Activated naive CD4-positive, alpha-beta T cell treated with anti-CD3 and anti-CD28 coated beads for 36 hours (primary cell): ENCODE measurements at regions not wholly inside any gene's neighbourhood (a gene's known extent, or its start where the extent isn't known, plus 50 kb on each side); places are given as distances from the start of the nearest gene placed in this dataset.
"Not testable (repeated sequence)": the region's sequence is repeated elsewhere in the genome, so short reads cannot be mapped to it uniquely, and the experiment has no call there.

Source experiments
- CTCF ChIA-PET: fragments of 350-600 bp; sonication (Branson Sonifier 250); formaldehyde crosslinking; loops from one replicate; lab custom pipeline; 2021; ENCODE audit warnings: antibody characterized with exemption; lab: Charles Lee
- DNase-seq: peaks from one replicate; pipeline ENCODE4 v3.0.0-alpha.2; 2020
- H3K27ac Mint-ChIP-seq: one replicate; pipeline ENCODE4 v1.8.0; 2021; ENCODE audit warnings: mild to moderate bottlenecking, mixed read lengths
- H3K27me3 Mint-ChIP-seq: one replicate; pipeline ENCODE4 v1.8.0; 2021; ENCODE audit warnings: low read depth, mixed read lengths
- H3K36me3 Mint-ChIP-seq: one replicate; pipeline ENCODE4 v1.8.0; 2021; ENCODE audit warnings: low read depth, mixed read lengths
- H3K4me1 Mint-ChIP-seq: one replicate; pipeline ENCODE4 v1.8.0; 2021; ENCODE audit warnings: low read depth, mixed read lengths
- H3K4me3 Mint-ChIP-seq: one replicate; pipeline ENCODE4 v1.8.0; 2021; ENCODE audit warnings: mild to moderate bottlenecking, moderate library complexity, mixed read lengths
- H3K9me3 Mint-ChIP-seq: one replicate; pipeline ENCODE4 v1.8.0; 2021; ENCODE audit warnings: mixed read lengths
- intact Hi-C: fragments of 100-400 bp; cut with micrococcal nuclease; formaldehyde crosslinking; loops from one replicate; pipeline ENCODE4 v1.15.1; 2023

- no peak overlapping the region for H3K4me3 Mint-ChIP-seq
- no peaks in the 10 kb centered on the region for H3K36me3 Mint-ChIP-seq
- no peaks in the 10 kb centered on the region for H3K4me1 Mint-ChIP-seq
- no peaks in the 10 kb centered on the region for H3K27me3 Mint-ChIP-seq
- no peak for DNase-seq
- CTCF ChIA-PET: no interaction called here
- H3K9me3 Mint-ChIP-seq: no peaks in the 10 kb centered on the region
- intact Hi-C loops: loop anchor here (5.0 kb wide), 1 partner anchor 183 kb away; no protein-coding TSS in a partner anchor
- no peak overlapping the region for H3K27ac Mint-ChIP-seq
Measured at GRCh38 chr2:185284696-185285095, 453.9 kb upstream of the FSIP2 start.

DNA sequence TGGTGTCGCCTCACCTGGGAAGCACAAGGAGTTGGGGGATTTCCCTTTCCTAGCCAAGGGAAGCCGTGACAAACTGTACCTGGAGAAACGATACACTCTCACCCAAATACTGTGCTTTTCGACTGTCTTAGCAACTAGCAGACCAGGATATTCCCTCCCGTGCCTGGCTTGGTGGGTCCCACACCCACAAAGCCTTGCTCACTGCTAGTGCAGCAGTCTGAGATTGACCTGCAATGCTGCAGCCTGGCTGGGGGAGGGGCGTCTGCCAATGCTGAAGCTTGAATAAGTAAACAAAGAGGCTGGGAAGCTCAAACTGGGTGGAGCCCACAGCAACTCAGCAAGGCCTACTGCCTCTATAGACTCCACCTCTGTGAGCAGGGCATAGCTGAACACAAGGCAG, 448.6 kb upstream of the FSIP2 start:
- H3K36me3 Mint-ChIP-seq: not testable (repeated sequence)
- intact Hi-C loops: loop anchor here (2.0 kb wide), 2 partner anchors 449 to 1171 kb away; partner anchors contain the start of gene FSIP2

GRCh38 chr2:185291035-185291647, 447.5 kb upstream of the FSIP2 start:
- Mint-ChIP-seq H3K4me3 (no peak overlapping the region), H3K9me3 (peaks cover under 1% of the 10 kb centered on the region), H3K36me3 (no peaks in the 10 kb centered on the region), H3K27me3 (no peaks in the 10 kb centered on the region), H3K4me1 (no peaks in the 10 kb centered on the region), H3K27ac (no peak overlapping the region)
- CTCF ChIA-PET: interaction anchor here (1.2 kb wide), 1 partner anchor 19 kb away, joined by 3 read pairs; no protein-coding TSS in a partner anchor
- peak; percentile 33 for DNase-seq
- intact Hi-C loops: loop anchor here (2.0 kb wide), 2 partner anchors 448 to 1170 kb away; partner anchors contain the start of gene FSIP2

More for the DNA sequence above, 448.6 kb upstream of the FSIP2 start:
- DNase-seq, H3K27me3 Mint-ChIP-seq, H3K9me3 Mint-ChIP-seq, CTCF ChIA-PET, H3K27ac Mint-ChIP-seq, H3K4me3 Mint-ChIP-seq, H3K4me1 Mint-ChIP-seq: not testable (repeated sequence)

DNA sequence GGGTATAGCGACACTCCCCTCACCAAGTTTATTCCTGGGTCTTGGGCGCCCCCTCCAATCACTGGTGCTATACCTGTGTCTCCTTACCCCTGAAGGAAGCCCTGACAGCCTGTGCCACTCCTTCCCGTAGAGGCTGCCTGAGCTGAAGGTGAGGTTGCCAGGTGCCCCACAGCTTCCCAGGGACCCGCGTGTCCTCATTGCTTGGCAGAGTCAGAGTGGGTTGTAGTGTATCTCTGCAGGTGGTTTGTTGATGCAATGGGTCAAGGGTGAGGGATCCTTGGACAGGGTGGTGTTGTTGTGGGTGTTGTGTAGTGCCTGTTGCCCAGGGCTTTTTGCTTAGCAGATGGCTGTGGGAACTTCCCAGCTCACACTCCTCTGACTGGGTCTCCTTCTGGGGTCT, 438.7 kb upstream of the FSIP2 start:
- Mint-ChIP-seq H3K27ac (no peak overlapping the region), H3K4me1 (no peaks in the 10 kb centered on the region), H3K27me3 (no peaks in the 10 kb centered on the region), H3K36me3 (no peaks in the 10 kb centered on the region), H3K4me3 (no peak overlapping the region), H3K9me3 (peaks cover 1% of the 10 kb centered on the region)
- CTCF ChIA-PET: no interaction called here
- intact Hi-C loops: no loop called here
- no peak for DNase-seq

- intact Hi-C loops: no loop called here
- CTCF ChIA-PET: no interaction called here
- H3K4me1 Mint-ChIP-seq: no peaks in the 10 kb centered on the region
- no peaks in the 10 kb centered on the region for H3K27me3 Mint-ChIP-seq
- H3K27ac Mint-ChIP-seq: no peak overlapping the region
- H3K36me3 Mint-ChIP-seq: no peaks in the 10 kb centered on the region
- no peak for DNase-seq
- no peaks in the 10 kb centered on the region for H3K9me3 Mint-ChIP-seq
- no peak overlapping the region for H3K4me3 Mint-ChIP-seq
Measured at GRCh38 chr2:185306119-185306518, 432.5 kb upstream of the FSIP2 start.

DNA sequence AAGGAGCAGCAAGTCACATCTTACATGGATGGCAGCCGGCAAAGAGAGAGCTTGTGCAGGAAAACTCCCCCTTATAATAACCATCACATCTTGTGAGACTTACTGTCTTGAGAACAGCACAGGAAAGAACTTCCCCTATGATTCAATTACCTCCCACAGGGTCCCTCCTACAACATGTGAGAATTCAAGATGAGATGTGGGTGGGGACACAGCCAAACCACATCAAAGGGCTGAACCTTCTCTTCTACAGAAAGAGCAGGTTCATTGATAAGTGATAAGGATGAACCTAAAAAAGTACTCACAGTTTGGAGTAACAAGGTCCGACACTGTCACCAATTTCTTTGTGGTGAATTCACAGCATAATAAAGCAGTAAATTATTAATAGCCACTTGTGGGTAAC, 422.2 kb upstream of the FSIP2 start:
- CTCF ChIA-PET: no interaction called here

DNA sequence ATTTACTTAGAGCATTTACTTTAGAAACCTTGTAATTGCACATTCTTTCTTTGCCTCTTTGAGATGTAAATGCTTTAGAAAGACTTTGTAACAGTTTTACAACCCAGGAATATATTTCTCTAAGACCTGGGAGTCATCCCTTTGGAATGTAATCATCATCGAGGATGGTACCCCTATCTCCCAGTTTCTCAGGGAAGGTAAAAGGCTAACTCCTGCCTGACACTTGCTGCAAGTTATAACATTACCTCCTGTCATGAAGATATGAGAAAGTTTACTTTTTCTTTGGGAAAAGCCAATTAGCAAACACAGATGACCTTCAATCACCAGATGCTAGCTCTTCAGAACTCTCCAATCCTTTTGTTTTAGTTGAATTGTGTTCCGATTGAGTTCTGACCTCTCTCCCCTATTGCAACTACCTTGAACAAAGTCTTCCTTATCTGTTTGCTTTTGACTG, 420.3 kb upstream of the FSIP2 start:
- Mint-ChIP-seq H3K4me3 (no peak overlapping the region), H3K36me3 (no peaks in the 10 kb centered on the region), H3K4me1 (no peaks in the 10 kb centered on the region), H3K27ac (no peak overlapping the region), H3K9me3 (no peaks in the 10 kb centered on the region), H3K27me3 (no peaks in the 10 kb centered on the region)
- DNase-seq: no peak
- CTCF ChIA-PET: no interaction called here
- intact Hi-C loops: no loop called here

More for the DNA sequence above, 422.2 kb upstream of the FSIP2 start:
- no peaks in the 10 kb centered on the region for H3K36me3 Mint-ChIP-seq
- no peaks in the 10 kb centered on the region for H3K9me3 Mint-ChIP-seq
- no peak overlapping the region for H3K27ac Mint-ChIP-seq
- intact Hi-C loops: no loop called here
- no peaks in the 10 kb centered on the region for H3K27me3 Mint-ChIP-seq
- no peaks in the 10 kb centered on the region for H3K4me1 Mint-ChIP-seq
- no peak for DNase-seq
- H3K4me3 Mint-ChIP-seq: no peak overlapping the region

DNA sequence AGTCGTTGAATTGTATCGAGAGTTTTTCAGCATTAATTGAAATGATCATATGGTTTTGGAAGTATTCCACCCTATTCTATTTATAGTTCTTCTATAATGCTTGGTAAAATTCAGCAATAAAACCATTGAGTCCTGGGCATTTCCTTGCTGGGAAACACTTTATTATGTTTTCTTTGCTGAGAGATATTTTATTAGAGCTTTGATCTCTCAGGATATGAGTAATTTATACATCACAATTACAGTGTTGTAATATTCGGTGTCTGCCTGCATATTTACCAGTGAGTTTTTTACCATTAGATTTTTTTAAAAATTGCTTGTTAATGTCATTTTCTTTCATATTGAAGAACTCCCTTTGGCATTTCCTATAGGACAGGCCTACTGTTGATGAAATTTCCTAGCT, 402.7 kb upstream of the FSIP2 start:
- H3K27ac Mint-ChIP-seq: no peak overlapping the region
- intact Hi-C loops: no loop called here
- no peaks in the 10 kb centered on the region for H3K36me3 Mint-ChIP-seq
- no peaks in the 10 kb centered on the region for H3K4me1 Mint-ChIP-seq
- CTCF ChIA-PET: no interaction called here
- DNase-seq: no peak
- peaks cover 3% of the 10 kb centered on the region for H3K9me3 Mint-ChIP-seq
- H3K4me3 Mint-ChIP-seq: no peak overlapping the region
- no peaks in the 10 kb centered on the region for H3K27me3 Mint-ChIP-seq

DNA sequence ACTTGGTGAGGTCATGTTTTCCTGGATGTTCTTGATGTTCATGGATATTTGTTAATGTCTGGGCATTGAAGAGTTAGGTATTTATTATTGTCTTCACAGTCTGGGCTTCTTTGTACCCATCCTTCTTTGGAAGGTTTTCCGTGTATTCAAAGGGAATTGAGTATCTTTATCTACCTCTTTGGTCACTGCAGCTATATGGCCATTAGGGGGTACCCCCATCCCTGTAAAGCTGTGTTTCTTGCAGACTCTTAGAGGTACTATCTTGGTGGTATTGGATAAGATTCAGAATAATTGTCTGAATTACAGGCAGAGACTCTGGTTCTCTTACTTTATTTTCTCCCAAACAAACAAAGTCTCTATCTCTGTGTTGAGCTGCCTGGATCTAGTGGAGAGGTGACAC, 401.6 kb upstream of the FSIP2 start:
- no peak for DNase-seq
- Mint-ChIP-seq H3K27me3 (no peaks in the 10 kb centered on the region), H3K9me3 (peaks cover 2% of the 10 kb centered on the region), H3K4me3 (no peak overlapping the region), H3K36me3 (no peaks in the 10 kb centered on the region), H3K4me1 (no peaks in the 10 kb centered on the region), H3K27ac (no peak overlapping the region)
- CTCF ChIA-PET: interaction anchor here (0.7 kb wide), 1 partner anchor 698 kb away, joined by 3 read pairs; no protein-coding TSS in a partner anchor
- intact Hi-C loops: no loop called here

DNA sequence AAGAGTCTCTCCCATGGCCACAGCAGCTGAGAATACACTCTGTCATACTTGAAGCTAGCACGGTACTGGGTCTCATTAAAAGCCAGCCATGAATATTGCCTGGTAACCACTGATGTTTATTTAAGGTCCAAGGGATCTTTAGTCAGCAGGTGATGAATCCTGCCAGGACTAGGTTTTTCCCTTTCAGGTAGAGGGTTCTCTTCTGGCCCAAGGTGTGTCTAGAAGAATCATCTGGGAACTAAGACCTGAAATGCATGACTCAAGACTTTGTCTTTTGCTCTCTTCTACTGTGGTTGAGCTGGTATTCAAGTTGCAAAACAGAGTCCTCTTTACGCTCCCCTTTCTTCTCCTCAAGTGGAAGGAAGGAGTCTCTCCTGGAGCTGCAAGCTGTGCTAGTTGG, 400.5 kb upstream of the FSIP2 start:
- CTCF ChIA-PET: no interaction called here
- no peak overlapping the region for H3K27ac Mint-ChIP-seq
- no peaks in the 10 kb centered on the region for H3K27me3 Mint-ChIP-seq
- no peaks in the 10 kb centered on the region for H3K36me3 Mint-ChIP-seq
- intact Hi-C loops: no loop called here
- DNase-seq: no peak
- H3K9me3 Mint-ChIP-seq: peaks cover 2% of the 10 kb centered on the region
- no peaks in the 10 kb centered on the region for H3K4me1 Mint-ChIP-seq
- H3K4me3 Mint-ChIP-seq: no peak overlapping the region

- no peaks in the 10 kb centered on the region for H3K36me3 Mint-ChIP-seq
- H3K4me1 Mint-ChIP-seq: no peaks in the 10 kb centered on the region
- H3K4me3 Mint-ChIP-seq: no peak overlapping the region
- no peak overlapping the region for H3K27ac Mint-ChIP-seq
- H3K9me3 Mint-ChIP-seq: peaks cover 6% of the 10 kb centered on the region
- CTCF ChIA-PET: no interaction called here
- intact Hi-C loops: no loop called here
- no peak for DNase-seq
- H3K27me3 Mint-ChIP-seq: no peaks in the 10 kb centered on the region
Measured at GRCh38 chr2:185347445-185347844, 391.2 kb upstream of the FSIP2 start.

DNA sequence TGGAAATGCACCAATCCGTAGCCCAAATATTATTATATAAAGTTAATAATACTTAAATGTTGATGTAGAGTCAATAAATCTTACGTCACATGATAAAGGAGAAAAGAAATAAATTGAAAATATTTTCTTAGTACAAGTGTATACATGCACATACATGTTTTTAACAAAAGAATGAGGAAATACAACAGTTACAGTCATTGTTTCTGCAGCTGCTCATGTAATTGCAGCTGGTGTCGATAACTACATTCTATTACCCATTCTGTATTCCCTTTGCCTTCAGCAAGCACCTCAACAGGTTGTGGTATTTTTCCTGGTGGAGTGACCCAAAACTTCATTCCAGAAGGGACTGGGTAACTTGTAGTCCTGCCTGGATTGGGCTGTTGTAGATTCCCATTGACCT, 377.8 kb upstream of the FSIP2 start:
- H3K27ac Mint-ChIP-seq: no peak overlapping the region
- no peaks in the 10 kb centered on the region for H3K36me3 Mint-ChIP-seq
- intact Hi-C loops: no loop called here
- DNase-seq: no peak
- no peaks in the 10 kb centered on the region for H3K4me1 Mint-ChIP-seq
- CTCF ChIA-PET: no interaction called here
- H3K9me3 Mint-ChIP-seq: no peaks in the 10 kb centered on the region
- no peaks in the 10 kb centered on the region for H3K27me3 Mint-ChIP-seq
- H3K4me3 Mint-ChIP-seq: no peak overlapping the region

- CTCF ChIA-PET: no interaction called here
- intact Hi-C loops: no loop called here
- no peak for DNase-seq
- Mint-ChIP-seq H3K4me1 (no peaks in the 10 kb centered on the region), H3K27ac (no peak overlapping the region), H3K36me3 (no peaks in the 10 kb centered on the region), H3K4me3 (no peak overlapping the region), H3K27me3 (no peaks in the 10 kb centered on the region), H3K9me3 (no peaks in the 10 kb centered on the region)
Measured at GRCh38 chr2:185372188-185372587, 366.4 kb upstream of the FSIP2 start.
